GM23338 (cell line): ENCODE measurements at regions not wholly inside any gene's neighbourhood (a gene's known extent, or its start where the extent isn't known, plus 50 kb on each side); places are given as distances from the start of the nearest gene placed in this dataset.
"Not testable (repeated sequence)": the region's sequence is repeated elsewhere in the genome, so short reads cannot be mapped to it uniquely, and the experiment has no call there.

Experiments
- ATAC-seq: fragments of 200-7000 bp; cut with Tn5 transposase; 3 replicates; pipeline ENCODE4 v1.9.1; 2020
- DNase-seq: peaks from one replicate; pipeline ENCODE4 v3.0.0-alpha.2; 2015; ENCODE audit warnings: low spot score
- H2AFZ ChIP-seq: fragments of 200-600 bp; sonication (generic); 2 replicates; pipeline ENCODE4 v1.8.0; 2016; ENCODE audit warnings: antibody characterized with exemption, mild to moderate bottlenecking, moderate library complexity
- H3F3A ChIP-seq: fragments of 200-600 bp; sonication (generic); replicated peaks from 2 replicates; pipeline ENCODE4 v1.8.0; 2017; ENCODE audit warnings: antibody characterized with exemption, mixed run types, low read depth
- H3K27ac ChIP-seq: fragments of 200-600 bp; sonication (generic); 2 replicates; pipeline ENCODE4 v1.6.1; 2016; ENCODE audit warnings: low read depth
- H3K27me3 ChIP-seq: fragments of 200-600 bp; sonication (generic); 2 replicates; pipeline ENCODE4 v1.8.0; 2016; ENCODE audit warnings: mild to moderate bottlenecking, mixed run types, moderate library complexity; ENCODE audit not compliant: insufficient read depth
- H3K36me3 ChIP-seq: fragments of 200-600 bp; sonication (generic); 2 replicates; pipeline ENCODE4 v1.8.0; 2016; ENCODE audit warnings: mild to moderate bottlenecking; ENCODE audit not compliant: insufficient read depth
- H3K4me1 ChIP-seq: fragments of 200-600 bp; sonication (generic); 2 replicates; pipeline ENCODE4 v1.8.0; 2016; ENCODE audit warnings: mild to moderate bottlenecking, moderate library complexity; ENCODE audit not compliant: insufficient read depth
- H3K4me2 ChIP-seq: fragments of 200-600 bp; sonication (generic); 2 replicates; pipeline ENCODE4 v1.7.1; 2017; ENCODE audit warnings: mixed run types
- H3K4me3 ChIP-seq: fragments of 200-600 bp; sonication (generic); 2 replicates; pipeline ENCODE4 v1.6.1; 2016; ENCODE audit warnings: mixed run types
- H3K79me2 ChIP-seq: fragments of 200-600 bp; sonication (generic); replicated peaks from 2 replicates; pipeline ENCODE4 v1.8.0; 2017; ENCODE audit warnings: mild to moderate bottlenecking; ENCODE audit not compliant: insufficient read depth
- H3K9me2 ChIP-seq: fragments of 200-600 bp; sonication (generic); 2 replicates; pipeline ENCODE4 v1.8.0; 2017; ENCODE audit not compliant: insufficient read depth
- H4K20me1 ChIP-seq: fragments of 200-600 bp; sonication (generic); replicated peaks from 2 replicates; pipeline ENCODE4 v1.8.0; 2017; ENCODE audit warnings: mild to moderate bottlenecking; ENCODE audit not compliant: insufficient read depth
- H3K27ac Mint-ChIP-seq: 2 replicates; pipeline ENCODE4 v1.8.0; 2020; ENCODE audit warnings: inconsistent platforms, mild to moderate bottlenecking, moderate library complexity, mixed read lengths
- H3K27me3 Mint-ChIP-seq: 3 replicates; pipeline ENCODE4 v1.8.0; 2022; ENCODE audit warnings: low read depth, mild to moderate bottlenecking, moderate library complexity, mixed read lengths, inconsistent platforms; ENCODE audit not compliant: insufficient read depth, poor library complexity
- H3K36me3 Mint-ChIP-seq: 3 replicates; pipeline ENCODE4 v1.8.0; 2021; ENCODE audit warnings: low read depth, mild to moderate bottlenecking, inconsistent platforms, moderate library complexity, mixed read lengths
- H3K4me1 Mint-ChIP-seq: 3 replicates; pipeline ENCODE4 v1.8.0; 2020; ENCODE audit warnings: mild to moderate bottlenecking, inconsistent platforms, mixed read lengths
- H3K4me3 Mint-ChIP-seq: 3 replicates; pipeline ENCODE4 v1.8.0; 2021; ENCODE audit warnings: moderate library complexity, mild to moderate bottlenecking, inconsistent platforms, mixed read lengths
- H3K9me3 Mint-ChIP-seq: 3 replicates; pipeline ENCODE4 v1.8.0; 2020; ENCODE audit warnings: moderate library complexity, mild to moderate bottlenecking, inconsistent platforms, mixed read lengths
- CTCF ChIP-seq, 2 experiments: fragments of 200-600 bp in 1 of 2; sonication (generic) in 1 of 2; conservative IDR thresholded peaks; 2 replicates each; pipeline versions ENCODE4 v1.5.1 to v1.6.1; 2016 to 2017; ENCODE audit warnings: antibody characterized with exemption in 2 of 2, low read depth in 2 of 2, mild to moderate bottlenecking in 2 of 2, moderate library complexity in 1 of 2
- ETS1 ChIP-seq: IDR thresholded peaks from 2 replicates; pipeline ENCODE4 v1.6.1; 2016; ENCODE audit warnings: antibody characterized with exemption
- EZH2phosphoT487 ChIP-seq: fragments of 200-600 bp; sonication (generic); IDR thresholded peaks from one replicate; pipeline ENCODE4 v1.8.1; 2018; ENCODE audit warnings: antibody characterized with exemption; ENCODE audit not compliant: unreplicated experiment
- JUNB ChIP-seq: IDR thresholded peaks from one replicate; pipeline ENCODE4 v1.6.1; 2016; ENCODE audit warnings: antibody characterized with exemption; ENCODE audit not compliant: unreplicated experiment
- NANOG ChIP-seq: IDR thresholded peaks from 2 replicates; pipeline ENCODE4 v1.6.1; 2016; ENCODE audit warnings: antibody characterized with exemption, borderline replicate concordance
- STAT1 ChIP-seq: IDR thresholded peaks from one replicate; pipeline ENCODE4 v1.6.1; 2016; ENCODE audit warnings: antibody characterized with exemption; ENCODE audit not compliant: unreplicated experiment
- ZNF114 ChIP-seq: fragments of 250-450 bp; sonication (Bioruptor Pico); IDR thresholded peaks from 2 replicates; pipeline ENCODE4 v1.5.0; 2020; ENCODE audit warnings: mild to moderate bottlenecking, moderate library complexity
- ZNF331 ChIP-seq: fragments of 250-450 bp; sonication (Bioruptor Pico); IDR thresholded peaks from 2 replicates; pipeline ENCODE4 v1.5.0; 2020; ENCODE audit warnings: low read depth, mild to moderate bottlenecking, moderate library complexity
- ZNF462 ChIP-seq: fragments of 250-450 bp; sonication (Bioruptor Pico); IDR thresholded peaks from 2 replicates; pipeline ENCODE4 v1.5.0; 2020; ENCODE audit warnings: mild to moderate bottlenecking, moderate library complexity

GRCh38 chr9:85162822-85163221 lies 493.3 kb downstream of the NTRK2 start:
- no peak overlapping the region for H3K27ac ChIP-seq
- H3K79me2 ChIP-seq: no peaks in the 10 kb centered on the region
- no peaks in the 10 kb centered on the region; the same call in 1 of the 2 replicates for H3K36me3 ChIP-seq
- no peaks in the 10 kb centered on the region for H4K20me1 ChIP-seq
- no peaks in the 10 kb centered on the region; the same call in 1 of the 3 replicates for H3K36me3 Mint-ChIP-seq
- no peaks in the 10 kb centered on the region for H3F3A ChIP-seq
- TF ChIP-seq EZH2phosphoT487 (no peak), STAT1 (no peak), ZNF114 (CRISPR knock-in tag) (no peak), ZNF331 (CRISPR knock-in tag) (no peak), CTCF (conservative IDR thresholded peaks at IDR 0.05; ENCODE audit: low read depth in 2 of 2) (no peak), JUNB (no peak), ETS1 (no peak)
- H3K4me2 ChIP-seq: no peak overlapping the region
- ATAC-seq (no peak), DNase-seq (no peak)
- H3K27me3 Mint-ChIP-seq: no peaks in the 10 kb centered on the region
- no peak overlapping the region for H3K4me3 ChIP-seq
- no peaks in the 10 kb centered on the region for H3K9me2 ChIP-seq
- peaks cover 9% of the 10 kb centered on the region; the same call in 2 of the 3 replicates for H3K4me1 Mint-ChIP-seq
- no peak overlapping the region for H3K27ac Mint-ChIP-seq
- 0 out of 2 replicates have a peak, but pooled peaks cover 4% of the 10 kb centered on the region for H3K4me1 ChIP-seq
- no peak overlapping the region for H3K4me3 Mint-ChIP-seq
- H2AFZ ChIP-seq: no peak overlapping the region
- H3K9me3 Mint-ChIP-seq: peaks cover 13% of the 10 kb centered on the region; the same call in 2 of the 3 replicates
- no peaks in the 10 kb centered on the region for H3K27me3 ChIP-seq

GRCh38 chr9:85160944-85161343 lies 491.4 kb downstream of the NTRK2 start:
- not testable (repeated sequence) for H3K4me3 ChIP-seq, H2AFZ ChIP-seq, H3K4me3 Mint-ChIP-seq, H3K4me1 ChIP-seq, ATAC-seq, H3F3A ChIP-seq, H3K27ac ChIP-seq, H4K20me1 ChIP-seq, H3K27me3 ChIP-seq, H3K79me2 ChIP-seq, H3K4me2 ChIP-seq, H3K9me2 ChIP-seq, H3K36me3 Mint-ChIP-seq, H3K27ac Mint-ChIP-seq, H3K36me3 ChIP-seq, H3K27me3 Mint-ChIP-seq, H3K9me3 Mint-ChIP-seq, DNase-seq
- H3K4me1 Mint-ChIP-seq: peaks cover 14% of the 10 kb centered on the region

GRCh38 chr9:85158512-85158911 lies 489.0 kb downstream of the NTRK2 start:
- Mint-ChIP-seq H3K4me3 (no peak overlapping the region), H3K27me3 (no peaks in the 10 kb centered on the region), H3K36me3 (no peaks in the 10 kb centered on the region; the same call in 2 of the 3 replicates), H3K27ac (no peak overlapping the region), H3K4me1 (peaks cover 14% of the 10 kb centered on the region), H3K9me3 (peaks cover 5% of the 10 kb centered on the region; the same call in 1 of the 3 replicates)
- ATAC-seq (no peak), DNase-seq (no peak)
- TF ChIP-seq NANOG: no peak
- no peak for TF ChIP-seq ZNF462 (CRISPR knock-in tag)
- H2AFZ ChIP-seq: no peak overlapping the region
- H3K9me2 ChIP-seq: no peaks in the 10 kb centered on the region; the same call in 1 of the 2 replicates
- no peak overlapping the region for H3K27ac ChIP-seq
- H3K4me3 ChIP-seq: no peak overlapping the region
- H3K4me2 ChIP-seq: no peak overlapping the region
- peaks cover 6% of the 10 kb centered on the region; the same call in 1 of the 2 replicates for H3K4me1 ChIP-seq
- H4K20me1 ChIP-seq: no peaks in the 10 kb centered on the region
- no peaks in the 10 kb centered on the region for H3K27me3 ChIP-seq
- H3K36me3 ChIP-seq: no peaks in the 10 kb centered on the region
- no peaks in the 10 kb centered on the region for H3K79me2 ChIP-seq
- H3F3A ChIP-seq: no peaks in the 10 kb centered on the region
